Medulla oblongata (tissue), 1 donor: ENCODE measurements at regions not wholly inside any gene's neighbourhood (a gene's known extent, or its start where the extent isn't known, plus 50 kb on each side); places are given as distances from the start of the nearest gene placed in this dataset.

ENCODE experiments used
- DNase-seq: peaks from one replicate; pipeline ENCODE4 v3.0.0-alpha.2; 2015; ENCODE audit errors: extremely low spot score

DNA sequence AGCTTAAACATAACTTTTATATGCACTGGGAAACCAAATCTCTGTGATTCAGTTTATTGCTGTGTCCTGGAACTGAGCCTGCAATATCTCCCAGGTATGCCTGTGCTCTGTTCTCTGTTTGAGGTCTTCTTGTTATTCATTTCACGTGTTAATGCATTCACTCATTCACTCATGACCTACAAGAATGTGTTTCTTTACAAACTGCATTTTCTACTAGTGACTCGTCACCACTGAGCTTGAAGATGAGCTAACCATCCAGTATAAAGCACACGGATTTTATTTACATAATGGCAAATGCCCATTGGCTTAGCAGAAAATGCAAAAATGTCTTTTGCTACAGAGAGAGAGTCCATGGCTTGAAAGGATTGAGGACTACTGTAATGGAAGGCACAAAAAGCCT lies 75.0 kb upstream of the DUSP10 start:
- no peak for DNase-seq

DNA sequence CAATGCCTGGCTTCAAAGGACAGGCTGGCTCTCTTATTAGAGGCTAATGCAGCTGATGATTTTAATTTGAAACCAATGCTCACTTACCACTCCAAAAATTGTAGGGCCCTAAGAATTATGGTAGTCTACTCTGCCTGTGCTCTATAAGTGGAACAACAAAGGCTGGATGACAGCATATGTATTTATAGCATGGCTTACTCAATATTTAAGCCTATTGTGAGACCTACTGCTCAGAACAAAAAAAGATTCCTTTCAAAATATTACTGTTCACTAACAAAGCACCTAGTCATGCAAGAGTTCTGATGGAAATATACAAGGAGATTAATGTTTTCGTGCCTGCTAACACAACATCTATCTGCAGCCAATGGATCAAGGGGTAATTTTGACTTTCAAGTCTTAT lies 73.8 kb upstream of the DUSP10 start:
- no peak for DNase-seq

DNA sequence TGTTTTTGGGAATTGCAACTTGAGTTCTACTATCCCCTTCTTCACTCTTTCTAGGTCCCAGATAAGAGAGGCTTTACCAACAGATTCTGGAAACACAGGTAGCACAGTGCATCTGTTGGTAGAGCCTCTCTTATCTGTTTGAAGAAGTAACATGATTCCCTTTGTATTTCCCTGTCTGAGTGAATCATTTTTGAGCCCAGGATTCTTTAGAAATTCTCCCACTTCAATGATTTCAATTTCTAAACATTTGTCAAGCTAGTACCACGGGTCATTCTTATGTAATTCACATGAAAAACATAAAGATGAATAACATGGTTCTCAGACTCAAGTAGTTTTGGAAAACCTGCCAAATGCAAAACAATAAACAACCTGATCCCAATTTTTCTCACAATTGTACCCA lies 72.0 kb upstream of the DUSP10 start:
- no peak for DNase-seq

DNA sequence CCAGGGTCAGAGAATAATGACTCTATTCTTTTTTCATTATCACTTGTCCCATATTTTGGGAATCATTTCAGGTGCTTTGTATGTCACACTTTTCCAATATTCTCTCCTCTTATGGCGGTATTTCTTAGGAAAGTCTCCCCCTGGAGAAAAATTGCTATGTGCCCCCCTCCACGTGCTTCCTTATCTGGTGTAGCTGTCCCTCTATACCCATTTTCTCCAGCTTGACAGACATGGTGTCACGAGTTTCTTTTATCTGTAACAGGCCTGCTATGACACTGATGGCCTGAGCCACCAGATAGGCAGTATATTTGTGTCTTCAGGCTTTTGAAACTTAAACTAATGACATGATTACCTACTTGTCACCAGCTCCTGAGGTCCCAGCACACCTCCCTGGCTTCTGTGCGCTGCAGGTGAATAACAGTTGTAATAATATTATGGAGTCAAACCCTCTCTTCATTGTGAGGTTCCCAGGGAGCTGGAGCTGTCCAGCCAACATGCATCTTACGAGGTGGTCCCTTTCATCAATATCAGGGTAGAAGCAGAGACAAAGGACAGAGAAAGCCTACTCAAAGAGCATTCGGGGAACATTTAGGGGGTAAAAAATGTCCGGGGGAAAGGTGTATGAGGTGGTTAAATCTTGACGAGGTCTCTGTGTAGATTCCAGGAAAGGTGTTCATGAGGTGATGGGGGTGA lies 71.2 kb upstream of the DUSP10 start:
- no peak for DNase-seq

DNA sequence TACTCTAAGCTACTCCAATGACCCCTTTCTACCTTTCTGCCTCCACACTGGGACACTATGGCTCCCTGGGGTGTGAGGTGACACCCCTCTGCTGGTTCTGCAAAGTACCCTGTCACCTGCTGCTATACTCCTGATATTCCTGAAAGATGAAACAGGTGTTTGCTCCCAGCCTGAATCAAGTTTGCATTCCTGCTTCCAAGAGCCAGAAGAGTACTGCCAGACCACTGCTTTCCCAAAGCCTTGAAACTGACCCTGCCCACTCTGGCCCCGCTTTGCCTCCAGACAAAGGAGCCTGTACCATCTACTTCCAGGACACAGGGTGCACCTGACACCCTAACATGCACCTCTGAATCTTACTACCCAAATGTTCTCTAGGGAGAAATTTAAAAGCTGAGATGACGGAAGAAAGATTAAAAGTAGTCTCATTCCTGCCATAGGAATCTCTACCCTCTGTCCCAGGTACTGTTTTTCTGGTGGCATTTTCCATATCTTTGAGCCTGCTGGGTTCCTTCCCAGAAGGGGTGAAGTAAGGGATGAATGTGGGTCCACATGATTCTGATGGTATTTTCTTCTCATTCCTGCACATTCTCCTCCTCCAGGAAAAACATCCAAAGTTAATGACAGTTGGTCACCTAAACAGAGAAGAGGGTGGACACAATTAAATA lies 70.3 kb upstream of the DUSP10 start:
- no peak for DNase-seq

DNA sequence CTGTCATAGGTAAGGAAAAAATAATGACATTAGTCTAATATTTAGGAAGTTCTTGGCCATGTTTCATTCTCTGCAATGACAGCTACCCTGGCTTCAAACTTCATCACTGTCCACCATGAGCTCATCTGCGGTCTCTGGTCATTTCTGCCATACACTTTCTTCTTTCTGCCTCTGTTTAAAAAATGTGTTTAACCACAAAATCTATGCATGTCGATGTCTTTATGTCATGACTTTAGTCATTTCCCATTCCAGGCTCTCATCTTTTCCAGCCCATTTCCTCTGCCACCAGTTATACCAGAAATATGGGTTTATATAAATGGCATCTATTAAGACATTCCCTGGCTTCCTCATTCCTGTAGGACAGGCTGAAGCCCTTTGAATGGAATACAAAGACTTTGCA lies 68.5 kb upstream of the DUSP10 start:
- DNase-seq, result no peak

DNA sequence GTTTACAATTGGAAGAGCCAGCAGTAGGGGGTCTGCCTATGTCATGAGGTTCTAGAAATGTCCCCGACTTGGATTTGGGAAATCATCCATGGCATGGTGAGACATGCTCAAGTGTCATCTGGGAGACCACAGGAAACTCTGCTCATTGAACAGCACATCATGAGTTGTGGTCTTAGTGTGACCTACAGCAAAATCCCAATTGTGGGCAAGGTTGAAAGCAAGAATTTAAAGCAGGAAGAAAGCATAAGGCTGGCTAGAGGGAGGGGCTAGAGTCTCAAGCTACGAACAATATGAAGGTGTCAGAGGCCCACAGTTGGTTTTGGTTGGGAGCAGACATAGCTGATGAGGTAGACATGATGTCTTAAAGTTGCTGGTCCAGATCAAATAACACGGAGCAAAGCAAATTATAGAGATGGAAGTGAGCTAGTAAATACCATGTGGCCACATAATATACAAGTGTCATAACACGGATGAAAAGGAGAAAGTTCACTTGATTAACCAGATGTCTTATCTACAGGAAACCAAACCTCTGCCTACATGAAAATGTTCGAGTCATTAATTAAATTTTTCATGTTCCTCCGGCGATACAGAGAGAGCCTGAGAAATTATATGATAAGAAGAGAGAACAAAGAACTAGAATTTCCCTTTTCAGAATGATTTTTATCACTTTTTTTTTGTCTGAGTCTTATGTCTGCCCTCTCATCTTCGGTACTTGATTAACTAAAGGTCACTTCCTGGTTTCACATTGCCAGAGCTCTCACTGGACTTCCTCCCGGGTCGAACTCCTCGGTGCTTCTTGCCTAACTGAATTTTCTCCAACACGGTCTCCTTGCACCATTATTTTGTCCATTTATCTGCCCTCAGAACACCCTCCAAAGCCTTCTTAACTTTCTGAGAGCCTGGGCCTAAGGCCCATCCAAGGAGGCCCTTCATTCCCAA lies 67.5 kb upstream of the DUSP10 start:
- no peak for DNase-seq

DNA sequence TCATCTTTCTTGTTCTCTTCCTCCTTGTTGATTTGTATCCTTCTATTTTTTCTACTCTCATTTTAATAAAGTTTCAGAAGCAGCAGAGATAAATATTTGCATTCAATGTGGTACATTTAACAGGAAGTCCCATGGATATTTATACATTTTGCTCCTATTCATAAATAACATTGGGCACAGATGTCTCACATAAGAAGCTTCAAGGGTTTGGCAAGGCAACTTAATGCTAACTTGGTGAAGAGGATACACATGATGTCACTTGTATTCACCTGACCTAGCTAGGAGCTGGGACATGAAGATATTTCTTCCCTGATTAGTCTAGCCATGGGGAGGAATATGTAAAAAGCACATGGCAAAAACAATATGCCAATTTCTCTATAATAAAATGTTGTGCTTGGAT lies 65.1 kb upstream of the DUSP10 start:
- no peak for DNase-seq

DNA sequence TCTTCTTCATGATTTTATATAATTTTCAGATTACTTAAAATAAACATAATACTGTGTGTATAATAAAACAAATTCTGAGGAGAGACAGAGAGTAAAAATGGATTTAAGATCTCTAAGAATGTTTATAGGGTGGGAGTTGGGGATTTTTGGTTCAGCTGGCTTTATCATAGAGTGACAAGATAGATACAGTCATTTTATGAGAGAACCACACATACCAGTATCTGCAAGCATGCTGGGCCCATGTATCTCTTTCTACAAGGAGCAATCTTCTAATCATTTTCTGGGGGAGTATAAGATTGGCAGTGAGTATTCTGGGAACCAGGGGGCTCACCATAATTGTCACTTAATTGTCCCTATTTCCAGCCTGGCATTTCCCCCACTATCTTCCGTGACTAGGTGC lies 64.3 kb upstream of the DUSP10 start:
- no peak for DNase-seq

DNA sequence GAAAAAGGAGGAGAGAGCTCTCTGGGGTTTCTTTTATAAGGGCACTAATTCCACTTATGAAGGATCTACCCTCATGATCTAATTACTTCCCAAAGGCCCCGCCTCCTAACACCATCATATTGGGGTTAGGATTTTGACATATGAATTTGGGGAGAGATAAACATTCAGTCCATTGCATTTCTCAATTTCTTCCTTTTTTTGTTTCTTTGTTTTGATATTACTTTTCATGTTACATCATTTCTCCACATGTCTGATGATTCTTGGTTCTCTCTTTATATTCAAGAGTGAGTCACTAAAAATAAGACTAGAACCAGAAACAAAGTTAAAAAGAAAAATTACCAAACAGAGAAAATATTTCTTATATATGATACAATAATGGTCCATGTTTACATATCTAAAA lies 63.2 kb upstream of the DUSP10 start:
- no peak for DNase-seq

DNA sequence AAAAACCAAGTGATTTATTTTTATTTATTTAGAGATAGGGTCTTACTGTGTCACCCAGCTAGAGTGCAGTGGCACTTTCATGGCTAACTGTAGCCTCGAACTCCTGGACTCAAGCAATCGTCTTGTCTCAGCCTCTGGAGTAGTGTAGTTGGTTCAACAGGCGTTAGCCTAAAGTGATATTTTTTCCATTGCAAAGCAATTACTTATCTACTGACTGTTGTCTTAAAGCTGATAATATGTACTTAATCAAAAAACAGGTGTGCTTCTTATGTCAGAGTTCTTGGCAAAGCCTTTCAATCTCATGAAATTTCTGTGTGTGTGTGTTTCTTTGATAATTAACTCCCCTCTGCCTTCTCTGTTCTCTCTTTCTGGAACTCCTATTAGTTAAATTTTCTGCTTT lies 62.4 kb upstream of the DUSP10 start:
- no peak for DNase-seq

DNA sequence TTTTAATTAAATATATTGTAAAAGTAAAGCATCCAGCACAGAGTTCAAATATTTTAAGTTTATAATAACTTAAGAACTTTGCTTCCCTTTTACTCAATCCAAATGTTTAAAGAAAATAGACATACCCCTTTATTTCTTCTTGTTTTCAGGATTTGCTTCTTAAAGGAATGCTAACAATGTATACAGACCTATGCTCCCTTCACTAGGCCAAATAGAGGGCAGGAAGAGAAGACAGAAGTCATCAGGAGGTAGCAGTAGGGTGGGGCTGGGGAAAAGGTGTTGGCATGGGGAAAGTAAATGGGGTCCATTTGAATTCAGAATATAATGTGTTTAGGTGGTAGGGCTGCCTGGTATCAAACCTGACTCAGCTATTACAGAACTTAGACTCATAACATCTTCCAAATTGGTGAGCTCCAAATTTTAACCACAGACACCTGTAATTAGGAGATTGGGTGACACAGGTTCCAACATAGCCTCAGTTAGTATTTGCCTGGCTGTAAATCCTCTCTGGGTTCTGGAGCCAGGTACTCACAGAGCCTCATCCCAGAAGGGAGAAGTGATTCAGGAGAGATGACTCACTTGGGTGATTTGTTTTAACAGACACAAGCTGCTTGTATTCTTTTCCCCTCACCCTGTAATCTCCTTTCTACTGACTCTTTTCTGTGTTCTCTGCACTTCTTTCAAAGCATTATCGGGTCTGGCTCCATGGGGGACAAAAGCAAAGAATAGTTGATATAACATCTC lies 60.1 kb upstream of the DUSP10 start:
- no peak for DNase-seq

DNA sequence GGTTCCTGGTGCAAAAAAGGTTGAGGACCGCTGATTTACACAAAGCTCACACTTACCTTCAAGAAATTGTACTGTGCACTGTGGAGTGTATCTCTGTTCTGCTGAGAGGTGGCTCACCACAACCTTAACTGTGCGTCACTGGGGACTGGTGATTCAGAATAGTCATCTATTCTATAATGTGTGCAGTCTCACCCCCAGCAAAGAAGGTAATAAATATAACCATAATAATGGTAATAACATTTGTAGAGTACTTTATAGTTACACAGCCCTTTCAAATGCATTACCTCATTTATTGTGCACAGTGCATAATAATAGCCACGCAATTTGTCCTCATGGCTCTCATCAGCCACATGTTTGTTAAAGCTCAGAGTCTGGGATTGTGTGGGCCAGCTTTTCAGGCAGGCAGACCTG lies 59.4 kb upstream of the DUSP10 start:
- DNase-seq, result no peak

DNA sequence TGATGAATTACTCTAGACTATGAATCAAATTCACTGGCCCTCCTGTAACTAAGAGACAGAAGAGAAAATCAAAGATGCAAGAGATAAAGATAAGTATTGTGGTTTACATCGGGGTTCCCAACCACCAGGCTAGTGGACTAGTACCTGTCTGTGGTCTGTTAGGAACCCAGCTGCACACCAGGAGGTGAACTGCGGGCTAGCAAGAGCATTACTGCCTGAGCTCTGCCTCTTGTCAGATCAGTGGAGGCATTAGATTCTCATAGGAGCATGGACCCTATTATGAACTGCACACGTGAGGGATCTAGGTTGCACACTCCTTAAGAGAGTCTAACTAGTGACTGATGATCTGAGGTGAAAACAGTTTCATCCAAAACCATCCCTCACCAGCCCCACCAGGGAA lies 58.9 kb upstream of the DUSP10 start:
- no peak for DNase-seq

DNA sequence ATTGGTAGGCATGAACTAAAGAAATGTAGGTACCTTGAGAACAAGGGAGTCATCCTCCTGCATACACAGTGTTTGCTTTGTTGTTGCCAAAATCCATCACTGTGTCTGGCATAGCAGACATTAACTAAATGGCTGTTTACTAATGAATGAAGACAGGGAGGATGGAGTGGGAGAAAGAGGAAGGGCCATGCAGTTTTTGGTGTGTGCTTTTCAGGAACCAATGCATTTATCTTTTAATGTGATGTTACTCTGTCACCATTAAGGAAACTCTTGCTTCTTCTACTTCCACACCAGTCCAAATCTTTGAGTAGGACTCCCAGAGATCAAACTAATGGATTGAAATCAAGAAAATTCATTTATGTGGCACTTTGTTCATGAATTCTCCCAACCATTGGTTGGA lies 55.6 kb upstream of the DUSP10 start:
- DNase-seq, result no peak

DNA sequence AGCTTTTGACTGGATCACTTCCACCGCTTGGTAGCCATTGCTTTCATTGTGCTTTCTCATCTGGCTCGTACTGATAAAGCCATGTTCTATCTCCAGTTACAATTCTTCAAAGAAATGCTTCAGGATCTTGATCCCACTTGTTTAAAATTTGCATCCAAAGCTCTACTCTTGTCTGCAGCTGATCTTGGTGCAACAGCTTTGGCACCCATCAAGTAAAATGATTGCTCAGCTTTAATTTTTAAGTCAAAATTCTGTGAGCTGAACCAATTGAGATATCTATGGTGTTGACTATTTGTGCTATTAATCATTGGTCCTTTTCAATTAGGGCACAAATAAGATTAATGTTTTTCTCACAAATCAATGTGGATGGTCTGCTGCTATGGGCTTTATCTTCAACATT lies 54.8 kb upstream of the DUSP10 start:
- no peak for DNase-seq

DNA sequence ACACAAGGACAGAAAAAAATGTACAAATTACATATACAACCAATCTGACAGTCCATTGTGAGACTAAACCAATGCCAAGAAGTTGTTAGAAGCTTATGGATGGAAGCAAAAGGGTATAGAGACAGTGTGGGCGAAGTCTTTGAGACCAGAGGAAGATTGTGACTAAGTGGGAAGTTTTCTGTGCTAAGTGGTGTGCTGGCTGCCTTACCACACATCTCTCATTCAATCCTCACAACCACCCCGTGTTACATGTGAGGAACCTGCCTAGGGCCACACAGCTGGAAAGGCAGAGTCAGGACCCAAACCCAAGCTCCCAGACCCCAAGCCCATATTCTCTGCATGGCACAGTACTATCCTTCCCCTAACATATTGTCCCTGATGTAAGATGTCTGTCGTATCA lies 53.5 kb upstream of the DUSP10 start:
- no peak for DNase-seq

DNA sequence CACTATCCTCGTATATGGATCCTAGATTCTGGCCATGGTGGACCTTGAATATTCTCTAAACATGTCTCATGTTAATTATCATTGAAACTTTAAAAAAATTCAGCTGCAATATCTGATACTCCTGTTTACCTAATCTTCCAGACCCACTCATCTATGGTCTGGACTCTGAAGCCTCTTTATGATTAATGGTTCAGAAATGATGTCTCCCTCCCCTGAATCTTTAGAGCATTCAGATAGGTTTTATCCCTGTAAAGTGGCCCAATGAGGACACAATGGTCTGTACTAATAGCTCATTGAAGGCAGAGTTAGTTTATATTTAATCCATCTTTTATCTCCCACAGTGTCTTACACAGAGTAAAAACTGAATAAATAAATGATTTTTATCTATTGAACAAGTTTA lies 53.0 kb upstream of the DUSP10 start:
- no peak for DNase-seq

DNA sequence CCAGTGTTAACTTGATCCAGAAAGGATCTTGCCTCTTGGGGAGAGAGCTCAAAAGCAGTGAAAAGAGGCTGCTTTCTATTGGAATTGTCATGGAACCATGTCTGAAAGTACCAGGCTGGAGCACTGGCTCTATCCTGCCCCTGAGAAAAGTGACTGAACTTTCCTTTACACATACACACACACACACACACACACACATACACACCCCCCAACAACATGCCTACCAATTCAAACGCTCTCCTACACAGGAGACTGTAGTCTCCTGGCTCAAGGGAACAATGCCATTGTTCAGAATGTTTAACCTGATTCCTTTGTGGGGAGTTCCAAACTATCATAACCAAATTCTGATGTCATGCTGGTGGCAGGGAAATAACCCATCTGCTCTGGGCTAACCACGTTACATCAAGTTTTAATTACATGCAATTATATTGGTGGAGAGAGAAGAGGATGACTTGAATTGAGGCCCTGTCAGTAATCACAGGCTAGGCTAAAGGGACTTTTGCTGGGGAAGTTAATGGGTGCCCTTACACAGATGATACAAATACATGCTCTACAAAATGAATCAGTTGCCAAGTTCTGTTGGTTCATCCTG lies 52.3 kb upstream of the DUSP10 start:
- no peak for DNase-seq

DNA sequence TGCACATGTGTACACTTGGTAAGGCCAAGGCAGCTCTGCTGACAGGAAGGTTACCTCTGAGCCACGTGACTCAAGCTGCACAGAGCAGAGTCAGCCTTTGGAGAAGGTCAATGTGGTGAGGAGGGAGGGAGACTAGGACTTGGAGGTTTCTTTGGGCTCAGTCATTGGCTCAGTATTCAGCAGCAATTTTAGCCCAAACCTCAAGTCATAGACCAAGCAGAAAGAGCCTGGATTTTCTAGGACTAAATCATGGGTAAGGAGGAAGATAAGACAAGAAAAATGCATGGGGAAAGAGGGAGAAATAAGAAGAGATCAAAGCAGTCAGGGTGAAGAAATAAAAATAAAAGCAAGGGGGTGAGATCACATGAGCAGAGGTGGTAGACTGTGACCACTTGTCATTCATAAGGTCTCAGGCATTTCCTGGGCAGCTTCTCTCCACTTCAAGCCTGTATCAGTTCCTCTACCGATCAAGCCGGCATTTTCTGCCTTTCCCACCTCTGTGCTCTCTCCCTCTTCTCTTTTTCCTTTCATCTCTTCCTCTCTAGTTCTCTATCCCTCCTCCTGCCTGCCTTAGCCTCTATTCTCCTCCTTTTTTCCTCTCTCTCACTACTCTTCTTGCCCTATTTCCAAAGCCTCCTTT lies 51.7 kb upstream of the DUSP10 start:
- DNase-seq, result no peak

DNA sequence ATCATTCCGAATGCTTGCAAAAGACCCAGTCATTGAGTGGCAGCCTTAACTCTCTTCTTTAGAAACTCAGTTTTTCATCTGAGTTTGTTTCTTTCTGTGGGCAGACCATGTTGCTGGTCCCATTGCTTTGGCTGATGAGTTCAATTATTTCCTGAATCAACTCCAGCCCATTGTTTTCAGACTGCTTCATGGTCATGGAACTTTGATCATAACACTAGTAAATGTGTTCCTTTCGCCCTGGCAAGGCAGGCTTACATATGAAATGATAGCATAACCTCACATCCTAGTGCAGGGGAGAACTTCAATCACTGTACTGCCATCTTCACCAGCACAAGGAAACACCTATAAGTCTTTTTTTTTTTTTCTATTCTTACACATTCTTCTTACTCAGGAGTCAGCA lies 50.0 kb upstream of the DUSP10 start:
- DNase-seq, result no peak
